ENCODE measurements at regions not wholly inside any gene's neighbourhood (a gene's known extent, or its start where the extent isn't known, plus 50 kb on each side); places are given as distances from the start of the nearest gene placed in this dataset.
A peak's percentile ranks its signal among the peaks of the same experiment; 100 is the strongest.

- H3K4me1 ChIP-seq, result no peaks in the 10 kb centered on the region
Observed at GRCh38 chr5:120803282-120803681, 339.2 kb downstream of the PRR16 start.

GRCh38 chr5:120805131-120805530 is 341.0 kb downstream of the PRR16 start:
- ChIA-PET CTCF (interaction anchor here (3.0 kb wide), 1 partner anchor 13 kb away, joined by 13 read pairs; no protein-coding TSS in a partner anchor), POLR2A (no interaction called here)
- FAIRE-seq (no peak), DNase-seq (ENCODE audit: low read depth in 1 of 2, low spot score in 1 of 2) (no peak), ATAC-seq (no peak)
- Histone ChIP-seq H3K4me3 (no peak overlapping the region), H3K4me2 (no peak overlapping the region), H3K27ac (no peak overlapping the region), H3K9me3 (no peaks in the 10 kb centered on the region), H3K4me1 (no peaks in the 10 kb centered on the region)
- TF ChIP-seq BCL3 (IDR thresholded peaks at IDR 0.05), result no peak
- no peak for TF ChIP-seq RCOR1 (IDR thresholded peaks at IDR 0.05; ENCODE audit: low read depth, low read length)
- no peak for TF ChIP-seq RAD21 (conservative IDR thresholded peaks at IDR 0.05 in 1 of 2, IDR thresholded peaks at IDR 0.05 in 1 of 2)
- TF ChIP-seq MAFK (IDR thresholded peaks at IDR 0.05; ENCODE audit: partially characterized antibody), result no peak
- TF ChIP-seq FOSL2 (IDR thresholded peaks at IDR 0.05), result no peak
- no peak for TF ChIP-seq FOSL2 (CRISPR knock-in tag; IDR thresholded peaks at IDR 0.05)
- WGBS (ENCODE audit: missing lambda C conversion rate), result 27% methylated on average over 2 of the region's 2 CpGs

More at GRCh38 chr5:120803282-120803681, 339.2 kb downstream of the PRR16 start:
- 4% methylated on average over 1 of the region's 1 CpG for WGBS (ENCODE audit: missing lambda C conversion rate)
- no peak overlapping the region for H3K27ac ChIP-seq
- no peak for DNase-seq (ENCODE audit: low read depth in 1 of 2, low spot score in 1 of 2)
- no peak for FAIRE-seq
- no peak overlapping the region for H3K4me2 ChIP-seq
- ChIA-PET CTCF (interaction anchor here (0.6 to 3.0 kb wide), 4 partner anchors 12 to 747 kb away, joined by 3 to 13 read pairs (median 4); no protein-coding TSS in a partner anchor), POLR2A (no interaction called here)
- H3K9me3 ChIP-seq, result no peaks in the 10 kb centered on the region
- no peak for ATAC-seq
- H3K4me3 ChIP-seq, result no peak overlapping the region
- no peak for TF ChIP-seq MYC (IDR thresholded peaks at IDR 0.05; ENCODE audit: borderline replicate concordance, low read length)
- no peak for TF ChIP-seq ELK1 (IDR thresholded peaks at IDR 0.05; ENCODE audit: low read depth, low read length)
- TF ChIP-seq SREBF2 (IDR thresholded peaks at IDR 0.05), result no peak
- TF ChIP-seq CTCF (IDR thresholded peaks at IDR 0.05), result peak; percentile 30; the same call in 2 of the 3 replicates
- no peak for TF ChIP-seq JUNB (IDR thresholded peaks at IDR 0.05)
- no peak for TF ChIP-seq EP300 (IDR thresholded peaks at IDR 0.05)
- peak in 1 of 2 experiments; percentile 43; a peak in 2 of 5 replicates for TF ChIP-seq RAD21 (conservative IDR thresholded peaks at IDR 0.05 in 1 of 2, IDR thresholded peaks at IDR 0.05 in 1 of 2)
- TF ChIP-seq FOSB (CRISPR knock-in tag; IDR thresholded peaks at IDR 0.05), result no peak

GRCh38 chr5:120806202-120806601 is 342.1 kb downstream of the PRR16 start:
- Histone ChIP-seq H3K27ac (no peak overlapping the region), H3K4me1 (no peaks in the 10 kb centered on the region), H3K4me2 (no peak overlapping the region), H3K4me3 (no peak overlapping the region), H3K9me3 (no peaks in the 10 kb centered on the region)
- CTCF ChIA-PET, result interaction anchor here (1.3 to 2.4 kb wide), 2 partner anchors 11 to 150 kb away, joined by 4 to 12 read pairs; no protein-coding TSS in a partner anchor
- ATAC-seq, result no peak
- DNase-seq (ENCODE audit: low read depth in 1 of 2, low spot score in 1 of 2), result no peak
- WGBS (ENCODE audit: missing lambda C conversion rate), result 52% methylated on average over 2 of the region's 2 CpGs
- POLR2A ChIA-PET, result no interaction called here
- TF ChIP-seq CBX2 (IDR thresholded peaks at IDR 0.05; ENCODE audit: borderline replicate concordance, low read depth) (no peak), CTCF (IDR thresholded peaks at IDR 0.05) (no peak), CHD4 (IDR thresholded peaks at IDR 0.05; ENCODE audit: borderline replicate concordance) (no peak), RNF2 (IDR thresholded peaks at IDR 0.05; ENCODE audit: borderline replicate concordance, low read depth) (no peak), CHD2 (IDR thresholded peaks at IDR 0.05; ENCODE audit: low read length, partially characterized antibody) (no peak), ZC3H11A (IDR thresholded peaks at IDR 0.05) (no peak), HDAC2 (IDR thresholded peaks at IDR 0.05) (no peak), EP300 (IDR thresholded peaks at IDR 0.05) (no peak), HEYL (CRISPR knock-in tag; IDR thresholded peaks at IDR 0.05) (no peak)
- FAIRE-seq, result no peak
